SU-DHL-6 (cell line): ENCODE measurements at regions not wholly inside any gene's neighbourhood (a gene's known extent, or its start where the extent isn't known, plus 50 kb on each side); places are given as distances from the start of the nearest gene placed in this dataset.

Experiments used
- H2AFZ ChIP-seq: fragments of 200-600 bp; sonication (generic); 2 replicates; pipeline ENCODE4 v1.6.1; 2014; ENCODE audit warnings: low read depth, mild to moderate bottlenecking, moderate library complexity, mixed read lengths, antibody characterized with exemption, low read length; ENCODE audit not compliant: severe bottlenecking
- H3F3A ChIP-seq: fragments of 200-600 bp; shearing (Covaris generic); 2 replicates; pipeline ENCODE4 v1.6.0; 2016; ENCODE audit warnings: antibody characterized with exemption, mild to moderate bottlenecking; ENCODE audit not compliant: insufficient read depth
- H3K27ac ChIP-seq: fragments of 200-600 bp; sonication (generic); 2 replicates; pipeline ENCODE4 v1.5.1; 2016; ENCODE audit warnings: low read depth, mild to moderate bottlenecking, low read length, moderate library complexity, mixed read lengths
- H3K27me3 ChIP-seq: fragments of 200-600 bp; sonication (generic), shearing (Covaris generic); 2 replicates; pipeline ENCODE4 v1.6.0; 2014; ENCODE audit warnings: mild to moderate bottlenecking, low read length
- H3K36me3 ChIP-seq: fragments of 200-600 bp; sonication (generic); 2 replicates; pipeline ENCODE4 v1.6.1; 2014; ENCODE audit warnings: mild to moderate bottlenecking, low read length, mixed read lengths
- H3K4me2 ChIP-seq: fragments of 300-600, 200-600 bp; shearing (Covaris generic), sonication (generic); 2 replicates; pipeline ENCODE4 v1.6.0; 2014; ENCODE audit warnings: low read length, low read depth, mild to moderate bottlenecking; ENCODE audit not compliant: poor library complexity, severe bottlenecking
- H3K4me3 ChIP-seq: fragments of 200-600 bp; sonication (generic); 2 replicates; pipeline ENCODE4 v1.5.1; 2014; ENCODE audit warnings: antibody characterized with exemption, low read length, mild to moderate bottlenecking, mixed read lengths; ENCODE audit not compliant: insufficient read depth, poor library complexity, severe bottlenecking
- H3K79me2 ChIP-seq: fragments of 200-600 bp; sonication (generic); 2 replicates; pipeline ENCODE4 v1.6.1; 2014; ENCODE audit warnings: mild to moderate bottlenecking, low read length, moderate library complexity; ENCODE audit not compliant: insufficient read depth
- H3K9ac ChIP-seq: fragments of 200-600 bp; sonication (generic); 2 replicates; pipeline ENCODE4 v1.7.0; 2014; ENCODE audit warnings: mild to moderate bottlenecking, low read length
- H3K9me2 ChIP-seq: fragments of 200-600 bp; sonication (generic); replicated peaks from 2 replicates; pipeline ENCODE4 v1.6.1; 2014; ENCODE audit warnings: low read length; ENCODE audit not compliant: insufficient read depth
- H3K9me3 ChIP-seq: fragments of 200-600 bp; sonication (generic); 2 replicates; pipeline ENCODE4 v1.6.1; 2014; ENCODE audit warnings: low read length, mixed read lengths; ENCODE audit not compliant: insufficient read depth
- H4K20me1 ChIP-seq: fragments of 200-600 bp; sonication (generic); 2 replicates; pipeline ENCODE4 v1.6.1; 2014; ENCODE audit warnings: low read depth, mild to moderate bottlenecking, antibody characterized with exemption, low read length, moderate library complexity, mixed read lengths
- CTCF ChIP-seq: fragments of 200-600 bp; sonication (generic); IDR thresholded peaks from one replicate; pipeline ENCODE4 v1.5.1; 2017; ENCODE audit warnings: antibody characterized with exemption, mild to moderate bottlenecking, low read length, moderate library complexity; ENCODE audit not compliant: insufficient read depth, poor library complexity, severe bottlenecking
- EZH2phosphoT487 ChIP-seq: fragments of 200-600 bp; sonication (generic), shearing (Covaris generic); conservative IDR thresholded peaks from 2 replicates; pipeline ENCODE4 v1.6.1; 2018; ENCODE audit warnings: mild to moderate bottlenecking, antibody characterized with exemption, low read length, moderate library complexity, mixed read lengths

GRCh38 chr6:50510361-50510760 is 203.0 kb upstream of the TFAP2D start:
- no peak overlapping the region for H3K9ac ChIP-seq
- H4K20me1 ChIP-seq, result no peaks in the 10 kb centered on the region
- H3K36me3 ChIP-seq, result no peaks in the 10 kb centered on the region
- H3K4me2 ChIP-seq, result no peak overlapping the region
- H3K9me3 ChIP-seq, result no peaks in the 10 kb centered on the region
- no peaks in the 10 kb centered on the region for H3K27me3 ChIP-seq
- no peak overlapping the region for H2AFZ ChIP-seq
- H3K27ac ChIP-seq, result no peak overlapping the region
- no peaks in the 10 kb centered on the region for H3K79me2 ChIP-seq
- no peak for TF ChIP-seq EZH2phosphoT487
- TF ChIP-seq CTCF, result no peak
- no peaks in the 10 kb centered on the region for H3F3A ChIP-seq
- no peak overlapping the region for H3K4me3 ChIP-seq
- no peaks in the 10 kb centered on the region for H3K9me2 ChIP-seq

DNA sequence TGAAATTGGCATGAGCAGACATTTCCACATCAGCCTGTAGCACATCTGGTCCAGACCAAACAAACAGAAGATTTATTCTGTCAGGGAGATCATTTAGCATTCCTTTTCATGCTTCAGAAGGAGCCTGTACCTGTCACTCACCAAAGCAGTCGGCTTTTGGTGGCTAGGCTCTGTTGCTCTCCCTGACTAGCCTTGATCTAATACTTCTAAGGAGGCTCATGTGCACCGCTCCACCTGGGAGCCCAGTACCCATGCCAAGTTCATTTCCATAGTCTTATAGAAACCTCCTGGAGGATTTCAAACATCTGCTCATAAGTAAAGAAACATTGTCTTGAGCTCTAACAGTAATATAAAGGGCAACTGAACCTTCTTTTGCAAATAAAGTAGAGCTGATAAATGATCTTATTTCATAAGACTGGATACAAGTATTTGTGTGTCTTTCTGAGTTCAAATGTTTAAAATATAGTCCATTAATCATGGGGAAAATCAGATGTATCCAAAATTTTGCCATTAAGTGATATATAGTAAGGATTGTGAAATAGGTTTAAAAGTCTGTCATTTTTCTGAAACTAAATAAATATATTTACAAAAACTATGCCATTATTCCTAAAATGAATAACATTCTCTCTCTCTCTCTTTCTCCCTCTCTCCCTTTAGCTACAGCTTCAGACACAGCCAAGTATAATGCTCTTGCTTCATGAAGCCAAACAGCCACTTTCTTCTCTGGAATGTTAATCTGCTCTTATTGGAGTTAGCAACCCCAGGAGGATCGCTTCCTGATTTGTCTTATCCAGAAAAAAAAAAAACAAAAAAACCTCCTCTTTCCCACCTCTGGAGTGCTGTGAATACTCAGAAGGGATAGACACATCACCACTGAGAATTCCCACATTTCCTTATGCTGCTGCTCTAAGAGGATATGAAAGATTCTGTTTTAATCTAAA is 192.7 kb upstream of the TFAP2D start:
- Histone ChIP-seq H3K9ac (no peak overlapping the region), H3K4me2 (no peak overlapping the region), H3K9me3 (no peaks in the 10 kb centered on the region), H3K27me3 (no peaks in the 10 kb centered on the region), H3K9me2 (no peaks in the 10 kb centered on the region), H3K36me3 (no peaks in the 10 kb centered on the region), H2AFZ (no peak overlapping the region), H3K27ac (no peak overlapping the region), H4K20me1 (no peaks in the 10 kb centered on the region), H3F3A (no peaks in the 10 kb centered on the region), H3K4me3 (no peak overlapping the region), H3K79me2 (no peaks in the 10 kb centered on the region)
- TF ChIP-seq EZH2phosphoT487 (no peak), CTCF (no peak)

DNA sequence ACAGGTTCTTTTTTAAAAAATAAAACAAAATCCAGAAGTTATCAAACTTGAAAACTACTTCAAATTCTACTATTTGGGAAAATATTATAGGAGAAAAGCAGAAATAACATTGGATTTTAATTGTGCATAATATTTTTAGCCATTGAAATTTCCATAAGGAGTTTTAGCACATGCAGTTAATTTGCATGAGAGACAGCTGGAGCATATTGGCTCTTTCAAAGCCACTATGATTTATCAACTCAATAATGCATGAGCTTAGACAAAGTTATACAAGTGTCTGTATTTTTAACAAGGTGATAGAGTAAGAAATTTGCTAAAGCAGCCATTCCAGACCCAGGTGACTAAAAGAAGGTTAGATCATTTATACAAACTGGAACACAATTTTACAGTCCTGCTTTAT is 189.0 kb upstream of the TFAP2D start:
- Histone ChIP-seq H3K79me2 (no peaks in the 10 kb centered on the region), H3K9me2 (0 out of 2 replicates have a peak, but pooled peaks cover 3% of the 10 kb centered on the region), H3K9me3 (no peaks in the 10 kb centered on the region), H3K9ac (no peak overlapping the region), H3K27ac (no peak overlapping the region), H2AFZ (no peak overlapping the region), H3K4me3 (no peak overlapping the region), H3F3A (no peaks in the 10 kb centered on the region), H3K27me3 (no peaks in the 10 kb centered on the region), H4K20me1 (no peaks in the 10 kb centered on the region), H3K4me2 (no peak overlapping the region), H3K36me3 (no peaks in the 10 kb centered on the region)
- TF ChIP-seq EZH2phosphoT487 (no peak), CTCF (no peak)
